Gastrocnemius medialis (tissue), 4 donors: ENCODE measurements at regions not wholly inside any gene's neighbourhood (a gene's known extent, or its start where the extent isn't known, plus 50 kb on each side); places are given as distances from the start of the nearest gene placed in this dataset.

ENCODE experiments used
- ATAC-seq, 2 donors: fragments of 150-250 bp; one replicate each; pipeline ENCODE4 v1.9.1; 2016
- DNase-seq, 2 donors: peaks; one replicate each; pipeline ENCODE4 v3.0.0-alpha.2; 2019
- H3K27ac ChIP-seq, 4 donors: fragments of 200-600 bp; sonication (generic); 1 replicate in 1 of 4; 2 replicates in 3 of 4; pipeline ENCODE4 v1.5.1; 2016 to 2018; ENCODE audit warnings: mild to moderate bottlenecking in 2 of 4, moderate library complexity in 1 of 4
- H3K27me3 ChIP-seq, 3 donors: fragments of 200-600 bp; sonication (generic) in 2 of 3; 1 replicate in 1 of 3; 2 replicates in 2 of 3; pipeline versions ENCODE4 v1.5.1 to v1.6.0; 2016 to 2019; ENCODE audit warnings: mild to moderate bottlenecking in 1 of 3, moderate library complexity in 1 of 3
- H3K36me3 ChIP-seq, 2 donors: fragments of 200-600 bp; sonication (generic) in 1 of 2; one replicate each; pipeline ENCODE4 v1.5.1; 2017 to 2018
- H3K4me1 ChIP-seq, 2 donors: fragments of 200-600 bp; sonication (generic) in 1 of 2; one replicate each; pipeline ENCODE4 v1.5.1; 2016 to 2017; ENCODE audit warnings: mild to moderate bottlenecking in 2 of 2
- H3K4me3 ChIP-seq, 4 donors: fragments of 200-600 bp; sonication (generic) in 3 of 4; 1 replicate in 1 of 4; 2 replicates in 3 of 4; pipeline ENCODE4 v1.5.1; 2016 to 2019; ENCODE audit warnings: mild to moderate bottlenecking in 2 of 4
- H3K9me3 ChIP-seq, 3 donors: fragments of 200-600 bp; sonication (generic) in 2 of 3; 1 replicate in 1 of 3; 2 replicates in 2 of 3; pipeline ENCODE4 v1.5.1; 2016 to 2019
- POLR2A ChIP-seq, 2 donors: fragments of 450-650 bp; IDR thresholded peaks; one replicate each; pipeline ENCODE4 v1.6.1; 2017; ENCODE audit warnings: antibody characterized with exemption in 2 of 2, mild to moderate bottlenecking in 2 of 2, moderate library complexity in 2 of 2
- in situ Hi-C, 4 donors: fragments of 200-750 bp; cut with MboI; loops; one replicate each; pipeline versions ENCODE4 v1.15.0 to v1.8.0; 2017; ENCODE audit warnings: low sequenced_read_pairs in 4 of 4
- intact Hi-C: fragments of 100-400 bp; cut with DNase I; formaldehyde crosslinking; loops from one replicate; pipeline ENCODE4 v1.15.1; 2023; ENCODE audit warnings: low total_unique reads
- TF ChIP-seq, protein P1 (sequence below), 5 experiments: fragments of 450-650 bp in 3 of 5; fragments of 200-600 bp in 2 of 5; sonication (generic) in 2 of 5; IDR thresholded peaks in 4 of 5; conservative IDR thresholded peaks in 1 of 5; 1 replicate in 4 of 5; 2 replicates in 1 of 5; pipeline ENCODE4 v1.5.1; 2016 to 2019; ENCODE audit warnings: antibody characterized with exemption in 5 of 5, mild to moderate bottlenecking in 3 of 5, moderate library complexity in 3 of 5

DNA sequence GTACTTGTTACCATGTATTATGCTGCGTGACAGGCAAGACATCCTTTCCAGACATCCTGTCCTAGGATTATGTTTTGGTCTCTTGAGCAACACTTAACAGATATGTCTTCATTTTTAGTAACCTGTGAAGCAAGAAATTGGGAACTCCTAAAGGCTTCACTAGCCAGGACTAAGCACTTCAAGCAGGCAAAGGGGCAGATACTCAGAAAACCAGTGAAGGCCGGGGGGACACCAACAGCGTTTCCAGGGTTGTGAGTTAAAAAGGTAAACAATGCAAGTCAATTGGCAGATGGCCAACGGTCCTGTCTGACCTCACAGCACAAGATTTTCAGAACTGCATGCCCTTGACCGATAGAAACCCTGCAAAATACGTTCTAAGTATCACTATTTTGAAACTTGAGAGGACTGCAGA, 77.6 kb upstream of the SFMBT2 start:
- Histone ChIP-seq H3K4me1 (peaks cover 16 to 17% of the 10 kb centered on the region in 2 donors), H3K9me3 (no peaks in the 10 kb centered on the region), H3K36me3 (no peaks in the 10 kb centered on the region), H3K4me3 (no peak overlapping the region), H3K27me3 (no peaks in the 10 kb centered on the region), H3K27ac (peak overlapping the region; percentile 5 to 30 (median 20))
- in situ Hi-C loops = no loop called here
- intact Hi-C loops = no loop called here
- ATAC-seq (peak; percentile 97 to 99), DNase-seq (peak in 1 of 2 donors; percentile 33)
- TF ChIP-seq, protein P1, sequence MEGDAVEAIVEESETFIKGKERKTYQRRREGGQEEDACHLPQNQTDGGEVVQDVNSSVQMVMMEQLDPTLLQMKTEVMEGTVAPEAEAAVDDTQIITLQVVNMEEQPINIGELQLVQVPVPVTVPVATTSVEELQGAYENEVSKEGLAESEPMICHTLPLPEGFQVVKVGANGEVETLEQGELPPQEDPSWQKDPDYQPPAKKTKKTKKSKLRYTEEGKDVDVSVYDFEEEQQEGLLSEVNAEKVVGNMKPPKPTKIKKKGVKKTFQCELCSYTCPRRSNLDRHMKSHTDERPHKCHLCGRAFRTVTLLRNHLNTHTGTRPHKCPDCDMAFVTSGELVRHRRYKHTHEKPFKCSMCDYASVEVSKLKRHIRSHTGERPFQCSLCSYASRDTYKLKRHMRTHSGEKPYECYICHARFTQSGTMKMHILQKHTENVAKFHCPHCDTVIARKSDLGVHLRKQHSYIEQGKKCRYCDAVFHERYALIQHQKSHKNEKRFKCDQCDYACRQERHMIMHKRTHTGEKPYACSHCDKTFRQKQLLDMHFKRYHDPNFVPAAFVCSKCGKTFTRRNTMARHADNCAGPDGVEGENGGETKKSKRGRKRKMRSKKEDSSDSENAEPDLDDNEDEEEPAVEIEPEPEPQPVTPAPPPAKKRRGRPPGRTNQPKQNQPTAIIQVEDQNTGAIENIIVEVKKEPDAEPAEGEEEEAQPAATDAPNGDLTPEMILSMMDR (IDR thresholded peaks at IDR 0.05 in 4 of 5, conservative IDR thresholded peaks at IDR 0.05 in 1 of 5) = no peak
- TF ChIP-seq POLR2A (IDR thresholded peaks at IDR 0.05) = no peak

DNA sequence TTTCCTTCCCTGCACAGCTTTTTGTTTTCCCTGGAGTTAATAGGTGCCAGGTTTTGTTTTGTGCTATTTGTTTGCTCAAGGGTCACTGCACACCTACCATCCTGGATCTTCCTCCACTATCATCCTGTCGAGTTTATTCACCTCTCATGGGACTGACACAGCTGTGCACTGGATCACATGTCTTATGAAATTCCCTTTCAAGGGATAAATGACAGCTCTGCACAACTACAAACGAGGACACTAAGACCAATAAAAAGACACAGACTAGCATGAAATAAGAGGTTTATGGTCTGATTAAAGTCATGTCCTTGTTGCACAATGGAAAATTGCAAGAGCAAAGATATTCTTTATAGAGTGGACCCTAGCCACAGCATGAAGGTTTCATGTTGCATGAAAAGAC, 76.7 kb upstream of the SFMBT2 start:
- in situ Hi-C loops = no loop called here
- DNase-seq = no peak

DNA sequence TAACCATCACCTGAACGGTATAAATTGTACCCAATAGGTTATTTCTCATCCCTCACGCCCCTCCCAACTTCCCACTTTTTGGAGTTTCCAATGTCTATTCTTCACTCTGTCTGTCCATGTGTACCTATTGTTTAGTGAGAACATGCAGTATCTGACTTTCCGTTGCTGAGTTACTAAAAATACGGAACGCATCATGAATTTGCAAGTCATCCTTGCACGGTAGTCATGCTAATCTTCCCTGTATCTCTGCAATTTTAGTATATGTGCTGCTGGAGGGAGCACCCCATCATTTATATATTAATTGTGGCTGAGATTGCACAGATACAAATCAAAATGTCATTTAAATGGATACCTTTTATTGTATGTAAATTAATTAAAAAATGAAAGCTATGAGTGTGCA, 75.7 kb upstream of the SFMBT2 start:
- no peak for DNase-seq
- intact Hi-C loops = no loop called here
- Histone ChIP-seq H3K27me3 (no peaks in the 10 kb centered on the region), H3K9me3 (no peaks in the 10 kb centered on the region), H3K4me3 (no peak overlapping the region), H3K4me1 (peaks cover 16 to 17% of the 10 kb centered on the region in 2 donors), H3K36me3 (no peaks in the 10 kb centered on the region), H3K27ac (no peak overlapping the region)
- no peak for ATAC-seq
- no peak for TF ChIP-seq POLR2A (IDR thresholded peaks at IDR 0.05)
- TF ChIP-seq, protein P1 (IDR thresholded peaks at IDR 0.05 in 4 of 5, conservative IDR thresholded peaks at IDR 0.05 in 1 of 5) = no peak
- in situ Hi-C loops = no loop called here

More for the DNA sequence above, 76.7 kb upstream of the SFMBT2 start:
- H3K4me1 ChIP-seq = peaks cover 16 to 17% of the 10 kb centered on the region in 2 donors
- no peaks in the 10 kb centered on the region for H3K27me3 ChIP-seq
- H3K36me3 ChIP-seq = no peaks in the 10 kb centered on the region
- ATAC-seq = peak; percentile 32 to 45
- intact Hi-C loops = no loop called here
- TF ChIP-seq POLR2A (IDR thresholded peaks at IDR 0.05) = no peak
- TF ChIP-seq, protein P1 (IDR thresholded peaks at IDR 0.05 in 4 of 5, conservative IDR thresholded peaks at IDR 0.05 in 1 of 5) = no peak
- peak overlapping the region in 1 of 4 donors; percentile 21 for H3K27ac ChIP-seq
- H3K9me3 ChIP-seq = no peaks in the 10 kb centered on the region
- no peak overlapping the region for H3K4me3 ChIP-seq

DNA sequence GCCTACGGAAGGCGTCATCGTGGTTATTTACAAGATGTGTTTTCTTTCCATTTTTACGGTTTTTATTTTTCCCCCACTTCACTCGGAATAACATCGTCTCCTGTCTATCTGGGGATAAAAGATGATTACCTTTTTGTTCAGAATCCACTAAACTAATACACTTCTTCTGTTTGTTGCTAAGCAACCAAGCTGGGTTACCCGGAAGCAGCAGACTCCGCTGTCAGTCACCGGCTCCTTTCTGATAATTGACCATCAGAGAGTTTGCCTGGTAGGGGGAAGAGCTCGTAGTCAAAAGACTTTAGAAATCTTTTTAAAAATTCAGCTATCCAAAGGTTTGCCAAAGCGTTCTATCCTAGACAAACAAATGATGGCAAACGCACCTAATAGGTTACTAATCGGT, 75.0 kb upstream of the SFMBT2 start:
- no peaks in the 10 kb centered on the region for H3K36me3 ChIP-seq
- in situ Hi-C loops (no loop called here), intact Hi-C loops (no loop called here)
- peaks cover 16 to 17% of the 10 kb centered on the region in 2 donors for H3K4me1 ChIP-seq
- no peak overlapping the region for H3K4me3 ChIP-seq
- no peaks in the 10 kb centered on the region for H3K27me3 ChIP-seq
- no peak overlapping the region for H3K27ac ChIP-seq
- TF ChIP-seq, protein P1 (IDR thresholded peaks at IDR 0.05 in 4 of 5, conservative IDR thresholded peaks at IDR 0.05 in 1 of 5) = no peak
- TF ChIP-seq POLR2A (IDR thresholded peaks at IDR 0.05) = no peak
- no peaks in the 10 kb centered on the region for H3K9me3 ChIP-seq
- ATAC-seq (no peak), DNase-seq (no peak)

DNA sequence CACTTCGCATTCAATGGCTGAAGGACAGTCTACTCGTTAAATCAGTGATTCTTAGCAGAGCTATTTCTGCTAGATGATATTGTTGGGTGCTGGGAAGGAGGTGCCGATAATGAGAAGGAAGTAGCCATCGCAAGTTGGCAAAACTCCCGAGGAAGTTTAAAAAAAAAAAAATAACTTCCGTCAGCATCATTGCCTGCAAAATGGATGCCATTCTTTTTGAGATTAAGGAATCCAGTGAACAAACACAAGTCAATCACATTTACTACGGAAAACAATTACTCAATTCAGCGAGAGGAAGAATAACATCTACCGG, 74.4 kb upstream of the SFMBT2 start:
- ATAC-seq (no peak), DNase-seq (no peak)
- Histone ChIP-seq H3K4me3 (no peak overlapping the region), H3K4me1 (peaks cover 16 to 17% of the 10 kb centered on the region in 2 donors), H3K27ac (no peak overlapping the region), H3K9me3 (no peaks in the 10 kb centered on the region), H3K36me3 (no peaks in the 10 kb centered on the region), H3K27me3 (no peaks in the 10 kb centered on the region)
- intact Hi-C loops = no loop called here
- TF ChIP-seq, protein P1 (IDR thresholded peaks at IDR 0.05 in 4 of 5, conservative IDR thresholded peaks at IDR 0.05 in 1 of 5) = no peak
- no peak for TF ChIP-seq POLR2A (IDR thresholded peaks at IDR 0.05)
- in situ Hi-C loops = no loop called here
